HFFc6 (cell line): ENCODE measurements at regions not wholly inside any gene's neighbourhood (a gene's known extent, or its start where the extent isn't known, plus 50 kb on each side); places are given as distances from the start of the nearest gene placed in this dataset.
"Not testable (repeated sequence)": the region's sequence is repeated elsewhere in the genome, so short reads cannot be mapped to it uniquely, and the experiment has no call there.

Experiments
- DNase-seq: peaks from one replicate; pipeline ENCODE4 v3.0.0-alpha.2; 2018
- H3K27ac Mint-ChIP-seq: 2 replicates; pipeline ENCODE4 v1.8.0; 2020; ENCODE audit warnings: mild to moderate bottlenecking, mixed read lengths
- H3K27me3 Mint-ChIP-seq: 2 replicates; pipeline ENCODE4 v1.8.0; 2021; ENCODE audit warnings: mild to moderate bottlenecking, moderate library complexity, mixed read lengths; ENCODE audit not compliant: insufficient read depth
- H3K36me3 Mint-ChIP-seq: 2 replicates; pipeline ENCODE4 v1.8.0; 2021; ENCODE audit warnings: low read depth, mixed read lengths
- H3K4me1 Mint-ChIP-seq: 2 replicates; pipeline ENCODE4 v1.8.0; 2020; ENCODE audit warnings: low read depth, mixed read lengths
- H3K4me3 Mint-ChIP-seq: 2 replicates; pipeline ENCODE4 v1.8.0; 2020; ENCODE audit warnings: mild to moderate bottlenecking, moderate library complexity, mixed read lengths
- H3K9me3 Mint-ChIP-seq: 2 replicates; pipeline ENCODE4 v1.8.0; 2020; ENCODE audit warnings: mild to moderate bottlenecking, mixed read lengths
- CTCF ChIP-seq: fragments of 200-600 bp; sonication (generic); IDR thresholded peaks from 2 replicates; pipeline ENCODE4 v1.5.0; 2021; ENCODE audit warnings: antibody characterized with exemption, mild to moderate bottlenecking

- Mint-ChIP-seq H3K9me3 (peaks cover 28% of the 10 kb centered on the region), H3K27me3 (no peaks in the 10 kb centered on the region), H3K4me1 (no peaks in the 10 kb centered on the region), H3K27ac (no peak overlapping the region), H3K4me3 (no peak overlapping the region), H3K36me3 (no peaks in the 10 kb centered on the region)
- DNase-seq: peak; percentile 3
- peak; percentile 33; the same call in 1 of the 2 replicates for TF ChIP-seq CTCF
Observed at GRCh38 chr7:8365499-8366110, 67.8 kb upstream of the NXPH1 start.

GRCh38 chr7:8368007-8368406 is 65.4 kb upstream of the NXPH1 start:
- not testable (repeated sequence) for DNase-seq, H3K27ac Mint-ChIP-seq, H3K4me3 Mint-ChIP-seq, H3K4me1 Mint-ChIP-seq, H3K27me3 Mint-ChIP-seq, H3K36me3 Mint-ChIP-seq
- H3K9me3 Mint-ChIP-seq: peaks cover 29% of the 10 kb centered on the region

GRCh38 chr7:8371742-8372141 is 61.7 kb upstream of the NXPH1 start:
- no peak for TF ChIP-seq CTCF
- no peak for DNase-seq
- Mint-ChIP-seq H3K27ac (no peak overlapping the region), H3K36me3 (peaks cover 5% of the 10 kb centered on the region; the same call in 1 of the 2 replicates), H3K9me3 (peaks cover 49% of the 10 kb centered on the region), H3K27me3 (no peaks in the 10 kb centered on the region), H3K4me1 (no peaks in the 10 kb centered on the region), H3K4me3 (no peak overlapping the region)

GRCh38 chr7:8373851-8374250 is 59.6 kb upstream of the NXPH1 start:
- Mint-ChIP-seq H3K4me3 (no peak overlapping the region), H3K36me3 (peaks cover 5% of the 10 kb centered on the region; the same call in 1 of the 2 replicates), H3K9me3 (peaks cover 42% of the 10 kb centered on the region), H3K27me3 (no peaks in the 10 kb centered on the region), H3K4me1 (no peaks in the 10 kb centered on the region), H3K27ac (no peak overlapping the region)
- no peak for TF ChIP-seq CTCF
- no peak for DNase-seq

GRCh38 chr7:8378349-8379019 is 54.9 kb upstream of the NXPH1 start:
- TF ChIP-seq CTCF: no peak
- H3K9me3 Mint-ChIP-seq: peaks cover 27% of the 10 kb centered on the region
- no peak for DNase-seq
- no peak overlapping the region for H3K27ac Mint-ChIP-seq
- H3K4me1 Mint-ChIP-seq: no peaks in the 10 kb centered on the region
- no peaks in the 10 kb centered on the region for H3K27me3 Mint-ChIP-seq
- peaks cover 1% of the 10 kb centered on the region; the same call in 1 of the 2 replicates for H3K36me3 Mint-ChIP-seq
- H3K4me3 Mint-ChIP-seq: no peak overlapping the region

GRCh38 chr7:8379264-8379663 is 54.1 kb upstream of the NXPH1 start:
- H3K36me3 Mint-ChIP-seq: no peaks in the 10 kb centered on the region
- H3K4me3 Mint-ChIP-seq: no peak overlapping the region
- TF ChIP-seq CTCF: no peak
- DNase-seq: no peak
- peaks cover 26% of the 10 kb centered on the region for H3K9me3 Mint-ChIP-seq
- no peak overlapping the region for H3K27ac Mint-ChIP-seq
- H3K27me3 Mint-ChIP-seq: no peaks in the 10 kb centered on the region
- no peaks in the 10 kb centered on the region for H3K4me1 Mint-ChIP-seq
